Endodermal cell (in vitro differentiated cells): ENCODE measurements at regions not wholly inside any gene's neighbourhood (a gene's known extent, or its start where the extent isn't known, plus 50 kb on each side); places are given as distances from the start of the nearest gene placed in this dataset.

Experiments used
- DNase-seq: peaks from one replicate; pipeline ENCODE4 v3.0.0-alpha.2; 2017
- H3K27ac ChIP-seq: 2 replicates; pipeline ENCODE4 v1.5.1; 2013; ENCODE audit warnings: mild to moderate bottlenecking, low read depth, low read length, moderate library complexity
- H3K27me3 ChIP-seq: 2 replicates; pipeline ENCODE4 v1.6.1; 2013; ENCODE audit warnings: mild to moderate bottlenecking, low read length, moderate library complexity; ENCODE audit not compliant: insufficient read depth, control insufficient read depth, poor library complexity, severe bottlenecking
- H3K36me3 ChIP-seq: 2 replicates; pipeline ENCODE4 v1.7.0; 2013; ENCODE audit warnings: mild to moderate bottlenecking, low read length, moderate library complexity; ENCODE audit not compliant: control insufficient read depth, insufficient read depth
- H3K4me1 ChIP-seq: one replicate; pipeline ENCODE4 v1.7.0; 2013; ENCODE audit warnings: low read length; ENCODE audit not compliant: control insufficient read depth, insufficient read depth
- H3K4me3 ChIP-seq: 2 replicates; pipeline ENCODE4 v1.5.1; 2013; ENCODE audit warnings: mild to moderate bottlenecking, low read length, moderate library complexity
- H3K9ac ChIP-seq: 2 replicates; pipeline ENCODE4 v1.6.1; 2013; ENCODE audit warnings: mild to moderate bottlenecking, low read length, moderate library complexity; ENCODE audit not compliant: poor library complexity, severe bottlenecking; ENCODE audit errors: extremely low read depth
- H3K9me3 ChIP-seq: 2 replicates; pipeline ENCODE4 v1.6.1; 2013; ENCODE audit warnings: mild to moderate bottlenecking, low read length, moderate library complexity; ENCODE audit not compliant: control insufficient read depth
- H3K27ac Mint-ChIP-seq: 2 replicates; pipeline ENCODE4 v1.8.0; 2020; ENCODE audit warnings: mixed read lengths
- H3K27me3 Mint-ChIP-seq: 2 replicates; pipeline ENCODE4 v1.8.0; 2021; ENCODE audit warnings: mild to moderate bottlenecking, mixed read lengths; ENCODE audit not compliant: insufficient read depth
- H3K36me3 Mint-ChIP-seq: 2 replicates; pipeline ENCODE4 v1.8.0; 2020; ENCODE audit warnings: low read depth, mixed read lengths
- H3K4me1 Mint-ChIP-seq: 2 replicates; pipeline ENCODE4 v1.8.0; 2020; ENCODE audit warnings: mixed read lengths
- H3K4me3 Mint-ChIP-seq: 2 replicates; pipeline ENCODE4 v1.8.0; 2020; ENCODE audit warnings: mild to moderate bottlenecking, moderate library complexity, mixed read lengths
- H3K9me3 Mint-ChIP-seq: 2 replicates; pipeline ENCODE4 v1.8.0; 2020; ENCODE audit warnings: mild to moderate bottlenecking, mixed read lengths
- WGBS, 2 experiments: methylation state at CpG; one replicate each; pipeline versions ENCODE4 v1.1.5 to v1.1.7; 2013; ENCODE audit warnings: missing lambda C conversion rate in 2 of 2, mixed read lengths in 1 of 2; ENCODE audit not compliant: insufficient coverage in 1 of 2, insufficient read length in 1 of 2; 5-methylcytosine and 5-hydroxymethylcytosine counted together
- TF ChIP-seq, protein P1 (sequence below): fragments of 200-600 bp; sonication (generic); conservative IDR thresholded peaks from 2 replicates; pipeline ENCODE4 v1.5.0; 2021; ENCODE audit warnings: antibody characterized with exemption, mild to moderate bottlenecking

GRCh38 chr6:947235-947934 lies 254.4 kb upstream of the EXOC2 start:
- Mint-ChIP-seq H3K9me3 (no peaks in the 10 kb centered on the region), H3K36me3 (no peaks in the 10 kb centered on the region)
- 86 to 91% methylated on average over 7 of the region's 7 CpGs for WGBS, 2 experiments

GRCh38 chr6:946546-946945 lies 253.6 kb upstream of the EXOC2 start:
- peaks cover 8% of the 10 kb centered on the region for H3K27me3 Mint-ChIP-seq
- no peak overlapping the region for H3K27ac Mint-ChIP-seq
- H3K4me3 Mint-ChIP-seq = no peak overlapping the region
- Histone ChIP-seq H3K9ac (no peak overlapping the region), H3K36me3 (no peaks in the 10 kb centered on the region), H3K4me1 (no peaks in the 10 kb centered on the region), H3K27ac (no peak overlapping the region), H3K27me3 (no peaks in the 10 kb centered on the region), H3K9me3 (no peaks in the 10 kb centered on the region), H3K4me3 (no peak overlapping the region)
- no peak for DNase-seq
- no peaks in the 10 kb centered on the region for H3K4me1 Mint-ChIP-seq
- WGBS, 2 experiments = 94% methylated on average over 3 of the region's 3 CpGs; no CpG with 5 or more reads in 1 of the 2 experiments
- no peaks in the 10 kb centered on the region for H3K9me3 Mint-ChIP-seq
- TF ChIP-seq, protein P1, sequence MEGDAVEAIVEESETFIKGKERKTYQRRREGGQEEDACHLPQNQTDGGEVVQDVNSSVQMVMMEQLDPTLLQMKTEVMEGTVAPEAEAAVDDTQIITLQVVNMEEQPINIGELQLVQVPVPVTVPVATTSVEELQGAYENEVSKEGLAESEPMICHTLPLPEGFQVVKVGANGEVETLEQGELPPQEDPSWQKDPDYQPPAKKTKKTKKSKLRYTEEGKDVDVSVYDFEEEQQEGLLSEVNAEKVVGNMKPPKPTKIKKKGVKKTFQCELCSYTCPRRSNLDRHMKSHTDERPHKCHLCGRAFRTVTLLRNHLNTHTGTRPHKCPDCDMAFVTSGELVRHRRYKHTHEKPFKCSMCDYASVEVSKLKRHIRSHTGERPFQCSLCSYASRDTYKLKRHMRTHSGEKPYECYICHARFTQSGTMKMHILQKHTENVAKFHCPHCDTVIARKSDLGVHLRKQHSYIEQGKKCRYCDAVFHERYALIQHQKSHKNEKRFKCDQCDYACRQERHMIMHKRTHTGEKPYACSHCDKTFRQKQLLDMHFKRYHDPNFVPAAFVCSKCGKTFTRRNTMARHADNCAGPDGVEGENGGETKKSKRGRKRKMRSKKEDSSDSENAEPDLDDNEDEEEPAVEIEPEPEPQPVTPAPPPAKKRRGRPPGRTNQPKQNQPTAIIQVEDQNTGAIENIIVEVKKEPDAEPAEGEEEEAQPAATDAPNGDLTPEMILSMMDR = no peak
- H3K36me3 Mint-ChIP-seq = no peaks in the 10 kb centered on the region

More at GRCh38 chr6:947235-947934, 254.4 kb upstream of the EXOC2 start:
- H3K36me3 ChIP-seq = no peaks in the 10 kb centered on the region
- no peak overlapping the region for H3K27ac ChIP-seq
- no peak overlapping the region for H3K27ac Mint-ChIP-seq
- H3K4me3 ChIP-seq = no peak overlapping the region
- H3K9me3 ChIP-seq = no peaks in the 10 kb centered on the region
- H3K27me3 ChIP-seq = no peaks in the 10 kb centered on the region
- H3K4me1 Mint-ChIP-seq = no peaks in the 10 kb centered on the region
- no peak overlapping the region for H3K4me3 Mint-ChIP-seq
- H3K27me3 Mint-ChIP-seq = peaks cover 4% of the 10 kb centered on the region
- no peaks in the 10 kb centered on the region for H3K4me1 ChIP-seq
- H3K9ac ChIP-seq = no peak overlapping the region
- no peak for DNase-seq
- TF ChIP-seq, protein P1 = peak; percentile 57

DNA sequence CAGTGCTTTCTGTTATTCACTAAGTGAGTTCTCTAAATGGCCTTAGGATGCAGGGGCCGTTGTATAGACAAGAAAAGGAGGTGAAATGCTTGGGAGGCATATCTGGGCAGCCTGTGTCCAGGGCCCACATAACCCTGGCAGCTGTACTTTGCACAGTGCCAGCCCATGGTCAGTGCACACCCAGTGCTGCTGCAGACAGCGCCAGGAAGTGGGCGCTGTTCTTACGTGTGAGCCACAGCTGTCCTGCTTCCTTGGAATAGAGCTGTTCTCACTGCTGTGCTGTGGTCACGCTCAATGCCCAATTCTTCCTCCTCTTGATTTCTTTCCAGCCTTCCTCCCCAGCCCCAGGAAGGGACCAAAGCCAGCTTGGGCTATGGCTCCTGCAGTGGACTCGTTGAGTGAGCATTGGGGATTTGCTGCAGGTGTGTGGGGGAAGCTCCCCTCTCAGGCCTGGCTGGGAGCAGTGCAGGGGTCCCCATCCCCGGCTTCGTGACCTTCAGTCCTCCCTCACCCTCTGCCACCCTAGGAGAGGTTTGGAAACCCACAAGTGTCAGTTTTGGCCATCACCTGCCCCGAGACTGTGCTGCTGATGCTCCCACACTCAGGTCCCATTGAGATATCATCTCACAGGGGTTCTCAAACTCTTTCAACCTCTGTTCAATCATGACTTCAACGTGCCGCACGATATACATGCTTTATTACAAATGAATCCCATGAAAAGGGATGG lies 246.8 kb upstream of the EXOC2 start:
- H3K27me3 ChIP-seq = peaks cover 8% of the 10 kb centered on the region
- H3K27me3 Mint-ChIP-seq = peaks cover 47% of the 10 kb centered on the region
- no peak for DNase-seq
- no peak overlapping the region for H3K9ac ChIP-seq
- H3K9me3 ChIP-seq = no peaks in the 10 kb centered on the region
- H3K36me3 Mint-ChIP-seq = no peaks in the 10 kb centered on the region
- H3K4me3 Mint-ChIP-seq = no peak overlapping the region
- 91 to 93% methylated on average over 3 to 12 of the region's 12 CpGs for WGBS, 2 experiments
- no peaks in the 10 kb centered on the region for H3K9me3 Mint-ChIP-seq
- H3K4me1 Mint-ChIP-seq = peaks cover 13% of the 10 kb centered on the region
- H3K4me3 ChIP-seq = no peak overlapping the region
- H3K27ac ChIP-seq = no peak overlapping the region
- no peak overlapping the region for H3K27ac Mint-ChIP-seq
- TF ChIP-seq, protein P1 = no peak
- no peaks in the 10 kb centered on the region for H3K36me3 ChIP-seq
- H3K4me1 ChIP-seq = no peaks in the 10 kb centered on the region
